GM13976 (cell line): ENCODE measurements at regions not wholly inside any gene's neighbourhood (a gene's known extent, or its start where the extent isn't known, plus 50 kb on each side); places are given as distances from the start of the nearest gene placed in this dataset.

ENCODE experiments used
- DNase-seq: peaks from one replicate; pipeline ENCODE4 v3.0.0; 2012; ENCODE audit warnings: low spot score
- CTCF ChIP-seq: IDR thresholded peaks from 2 replicates; pipeline ENCODE4 v1.5.1; 2012; ENCODE audit warnings: borderline replicate concordance, mild to moderate bottlenecking; ENCODE audit not compliant: insufficient read depth; ENCODE audit errors: extremely low read depth, missing control alignments, control extremely low read depth
- in situ Hi-C: fragments of 300-500 bp; cut with MboI; formaldehyde crosslinking; loops from one replicate; pipeline ENCODE4 v1.12.0; 2022; ENCODE audit warnings: low sequenced_read_pairs, mixed read lengths, inconsistent platforms; ENCODE audit not compliant: unreplicated experiment

- in situ Hi-C loops, result no loop called here
- no peak for DNase-seq
- no peak for TF ChIP-seq CTCF
Observed at GRCh38 chr1:200334661-200335256, 75.1 kb downstream of the ZNF281 start.

GRCh38 chr1:200333329-200333728 lies 76.5 kb downstream of the ZNF281 start:
- TF ChIP-seq CTCF, result no peak
- in situ Hi-C loops, result no loop called here
- no peak for DNase-seq

DNA sequence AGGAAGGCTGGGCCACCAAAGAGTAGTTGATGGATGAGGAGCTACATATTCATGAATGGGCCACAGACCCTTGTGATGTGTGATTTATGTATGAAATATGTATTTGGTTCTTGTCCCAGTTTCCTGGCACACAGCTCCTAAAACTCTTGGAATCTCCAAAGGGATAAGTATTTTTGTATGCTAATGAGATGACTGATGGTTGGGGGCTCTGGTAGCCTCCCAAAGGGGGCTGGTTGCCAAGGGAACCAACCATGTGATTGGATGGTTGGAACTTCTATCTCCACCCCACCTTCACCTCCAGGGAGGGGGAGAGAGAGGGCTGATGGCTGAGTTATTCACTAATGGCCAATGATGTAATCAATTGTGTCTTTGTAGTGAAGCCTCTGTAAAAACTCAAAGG lies 77.1 kb downstream of the ZNF281 start:
- no peak for TF ChIP-seq CTCF
- DNase-seq, result no peak
- in situ Hi-C loops, result no loop called here

- no peak for DNase-seq
- TF ChIP-seq CTCF, result no peak
- in situ Hi-C loops, result no loop called here
Observed at GRCh38 chr1:200330741-200331428, 79.0 kb downstream of the ZNF281 start.

- DNase-seq, result no peak
- in situ Hi-C loops, result no loop called here
- no peak for TF ChIP-seq CTCF
Observed at GRCh38 chr1:200329208-200329882, 80.5 kb downstream of the ZNF281 start.

DNA sequence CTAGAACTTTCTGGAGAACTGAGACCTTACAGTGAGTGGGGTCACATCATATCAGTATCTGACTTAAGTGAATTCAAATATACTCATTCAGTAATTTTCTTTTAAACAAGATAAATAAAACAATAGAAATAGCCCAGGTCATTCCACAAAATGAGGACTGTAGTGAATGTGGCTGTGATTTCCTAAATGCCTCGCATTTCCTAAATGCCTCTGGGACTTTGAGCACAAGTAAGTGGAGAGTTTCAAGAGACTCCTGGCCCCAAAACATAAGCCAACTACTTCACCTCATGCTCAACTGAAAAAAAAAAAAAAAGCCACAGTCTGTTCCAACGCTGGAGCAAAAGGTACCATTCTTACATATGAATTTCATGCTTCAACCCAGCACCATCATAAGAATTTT lies 81.5 kb downstream of the ZNF281 start:
- in situ Hi-C loops, result no loop called here
- TF ChIP-seq CTCF, result no peak
- DNase-seq, result no peak
